ENCODE measurements at regions not wholly inside any gene's neighbourhood (a gene's known extent, or its start where the extent isn't known, plus 50 kb on each side); places are given as distances from the start of the nearest gene placed in this dataset.

GRCh38 chr7:54810401-54810800, 51.4 kb upstream of the SEC61G start:
- Histone ChIP-seq H3K27me3 (no peaks in the 10 kb centered on the region), H3K4me1 (peaks cover 22% of the 10 kb centered on the region), H3K36me3 (no peaks in the 10 kb centered on the region), H3K9me3 (no peaks in the 10 kb centered on the region), H3K4me3 (no peak overlapping the region), H3K27ac (no peak overlapping the region)
- no peak for DNase-seq (ENCODE audit: low spot score in 2 of 2)
- TF ChIP-seq CTCF (IDR thresholded peaks at IDR 0.05): no peak
- TF ChIP-seq POLR2A (IDR thresholded peaks at IDR 0.05): no peak
- no peak for TF ChIP-seq POLR2AphosphoS5 (IDR thresholded peaks at IDR 0.05)
- TF ChIP-seq EP300 (IDR thresholded peaks at IDR 0.05): no peak
- 68% methylated on average over 1 of the region's 1 CpG for WGBS

- no peak overlapping the region for H3K27ac ChIP-seq
- H3K9me3 ChIP-seq: no peaks in the 10 kb centered on the region
- no peaks in the 10 kb centered on the region for H3K27me3 ChIP-seq
- H3K36me3 ChIP-seq: no peaks in the 10 kb centered on the region
- 45% methylated on average over 5 of the region's 5 CpGs for WGBS
- no peak for TF ChIP-seq CTCF (IDR thresholded peaks at IDR 0.05)
- no peak for TF ChIP-seq POLR2AphosphoS5 (IDR thresholded peaks at IDR 0.05)
- TF ChIP-seq POLR2A (IDR thresholded peaks at IDR 0.05): no peak
- no peak for TF ChIP-seq EP300 (IDR thresholded peaks at IDR 0.05)
- DNase-seq (ENCODE audit: low spot score in 2 of 2): no peak
- H3K4me1 ChIP-seq: peaks cover 22% of the 10 kb centered on the region
- no peak overlapping the region for H3K4me3 ChIP-seq
These were observed 52.2 kb upstream of the SEC61G start for GRCh38 chr7:54811041-54811845.

- H3K27ac ChIP-seq: no peak overlapping the region
- 50% methylated on average over 8 of the region's 8 CpGs for WGBS
These were observed 52.8 kb upstream of the SEC61G start for GRCh38 chr7:54811846-54812254.

GRCh38 chr7:54812756-54813322, 53.8 kb upstream of the SEC61G start:
- H3K27ac ChIP-seq: peak overlapping the region; percentile 1
- no peaks in the 10 kb centered on the region for H3K27me3 ChIP-seq
- H3K4me3 ChIP-seq: no peak overlapping the region
- DNase-seq (ENCODE audit: low spot score in 2 of 2): no peak
- 74% methylated on average over 4 of the region's 4 CpGs for WGBS
- H3K9me3 ChIP-seq: no peaks in the 10 kb centered on the region
- no peaks in the 10 kb centered on the region for H3K36me3 ChIP-seq
- peaks cover 22% of the 10 kb centered on the region for H3K4me1 ChIP-seq
- no peak for TF ChIP-seq EP300 (IDR thresholded peaks at IDR 0.05)
- no peak for TF ChIP-seq CTCF (IDR thresholded peaks at IDR 0.05)
- no peak for TF ChIP-seq POLR2AphosphoS5 (IDR thresholded peaks at IDR 0.05)
- TF ChIP-seq POLR2A (IDR thresholded peaks at IDR 0.05): no peak

More at GRCh38 chr7:54811846-54812254, 52.8 kb upstream of the SEC61G start:
- TF ChIP-seq POLR2AphosphoS5 (IDR thresholded peaks at IDR 0.05) (no peak), EP300 (IDR thresholded peaks at IDR 0.05) (no peak), POLR2A (IDR thresholded peaks at IDR 0.05) (no peak), CTCF (IDR thresholded peaks at IDR 0.05) (no peak)
- no peak overlapping the region for H3K4me3 ChIP-seq
- no peaks in the 10 kb centered on the region for H3K27me3 ChIP-seq
- no peaks in the 10 kb centered on the region for H3K36me3 ChIP-seq
- DNase-seq (ENCODE audit: low spot score in 2 of 2): no peak
- no peaks in the 10 kb centered on the region for H3K9me3 ChIP-seq
- H3K4me1 ChIP-seq: peaks cover 22% of the 10 kb centered on the region

GRCh38 chr7:54813398-54813797, 54.4 kb upstream of the SEC61G start:
- 29% methylated on average over 6 of the region's 6 CpGs for WGBS
- H3K9me3 ChIP-seq: no peaks in the 10 kb centered on the region
- H3K27me3 ChIP-seq: no peaks in the 10 kb centered on the region
- TF ChIP-seq POLR2AphosphoS5 (IDR thresholded peaks at IDR 0.05) (no peak), POLR2A (IDR thresholded peaks at IDR 0.05) (no peak), CTCF (IDR thresholded peaks at IDR 0.05) (no peak), EP300 (IDR thresholded peaks at IDR 0.05) (no peak)
- H3K27ac ChIP-seq: peak overlapping the region; percentile 1
- DNase-seq (ENCODE audit: low spot score in 2 of 2): no peak
- H3K36me3 ChIP-seq: no peaks in the 10 kb centered on the region
- no peak overlapping the region for H3K4me3 ChIP-seq
- H3K4me1 ChIP-seq: peaks cover 22% of the 10 kb centered on the region

Data from suprapubic skin (tissue), 4 donors.